ENCODE measurements at regions not wholly inside any gene's neighbourhood (a gene's known extent, or its start where the extent isn't known, plus 50 kb on each side); places are given as distances from the start of the nearest gene placed in this dataset.
"Not testable (repeated sequence)": the region's sequence is repeated elsewhere in the genome, so short reads cannot be mapped to it uniquely, and the experiment has no call there.

DNA sequence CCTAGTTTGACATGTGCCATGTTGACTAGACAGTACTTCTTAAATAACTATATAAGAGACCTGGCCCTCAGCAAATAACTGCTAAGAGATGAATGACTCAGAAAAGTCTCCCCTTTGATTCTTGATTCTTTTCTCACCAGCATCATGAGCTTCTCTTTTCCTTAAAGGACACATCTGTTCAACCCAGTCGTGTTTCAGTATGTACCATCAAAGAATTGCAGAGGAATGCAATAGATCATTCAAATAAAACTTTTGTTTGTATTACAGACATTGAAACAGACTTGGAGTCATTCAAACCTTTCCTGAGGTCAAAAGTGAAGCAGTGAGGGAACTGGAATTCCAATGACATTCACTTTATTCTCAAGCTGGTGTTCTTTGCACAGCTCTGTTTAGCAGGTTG lies 598.3 kb upstream of the GHITM start:
- intact Hi-C loops (cut with DNase I) = no loop called here

DNA sequence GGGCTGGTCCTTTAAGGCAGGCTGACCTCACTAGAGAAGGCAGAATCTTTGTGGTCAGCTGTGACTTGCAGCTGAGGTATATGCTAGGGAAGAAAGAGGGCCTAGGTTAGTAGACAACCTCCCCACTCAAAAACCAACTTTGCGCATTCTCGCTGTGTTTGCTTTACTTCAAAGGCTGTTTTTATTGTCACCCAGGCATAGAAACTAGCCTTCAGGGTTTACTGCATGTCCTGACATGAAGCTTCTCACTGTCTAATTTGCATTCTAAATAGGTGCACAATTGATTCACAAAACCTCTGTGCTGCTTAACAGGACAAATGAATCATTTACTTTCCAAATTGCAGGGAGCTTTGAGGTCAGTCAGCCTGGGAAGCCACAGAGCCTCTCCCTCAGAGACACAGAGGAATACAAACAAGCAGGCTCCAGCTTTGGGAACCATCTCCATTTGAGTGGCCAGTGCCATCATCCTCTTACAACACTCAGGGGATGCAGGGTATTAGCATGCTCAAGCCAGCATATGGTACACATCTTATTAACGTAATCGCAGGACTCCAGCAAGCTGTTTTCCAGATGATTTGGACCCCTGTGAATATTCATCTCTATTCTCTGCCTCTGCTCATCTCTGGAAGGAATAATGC lies 596.4 kb upstream of the GHITM start:
- Histone ChIP-seq H3K4me3 (no peak overlapping the region), H3K27ac (no peak overlapping the region), H3K36me3 (no peaks in the 10 kb centered on the region), H3K9me3 (no peaks in the 10 kb centered on the region), H3K27me3 (no peaks in the 10 kb centered on the region), H3K4me1 (no peaks in the 10 kb centered on the region)
- TF ChIP-seq, protein P1, sequence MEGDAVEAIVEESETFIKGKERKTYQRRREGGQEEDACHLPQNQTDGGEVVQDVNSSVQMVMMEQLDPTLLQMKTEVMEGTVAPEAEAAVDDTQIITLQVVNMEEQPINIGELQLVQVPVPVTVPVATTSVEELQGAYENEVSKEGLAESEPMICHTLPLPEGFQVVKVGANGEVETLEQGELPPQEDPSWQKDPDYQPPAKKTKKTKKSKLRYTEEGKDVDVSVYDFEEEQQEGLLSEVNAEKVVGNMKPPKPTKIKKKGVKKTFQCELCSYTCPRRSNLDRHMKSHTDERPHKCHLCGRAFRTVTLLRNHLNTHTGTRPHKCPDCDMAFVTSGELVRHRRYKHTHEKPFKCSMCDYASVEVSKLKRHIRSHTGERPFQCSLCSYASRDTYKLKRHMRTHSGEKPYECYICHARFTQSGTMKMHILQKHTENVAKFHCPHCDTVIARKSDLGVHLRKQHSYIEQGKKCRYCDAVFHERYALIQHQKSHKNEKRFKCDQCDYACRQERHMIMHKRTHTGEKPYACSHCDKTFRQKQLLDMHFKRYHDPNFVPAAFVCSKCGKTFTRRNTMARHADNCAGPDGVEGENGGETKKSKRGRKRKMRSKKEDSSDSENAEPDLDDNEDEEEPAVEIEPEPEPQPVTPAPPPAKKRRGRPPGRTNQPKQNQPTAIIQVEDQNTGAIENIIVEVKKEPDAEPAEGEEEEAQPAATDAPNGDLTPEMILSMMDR (IDR thresholded peaks at IDR 0.05) = no peak
- DNase-seq (ENCODE audit: low spot score in 2 of 2) = no peak
- intact Hi-C loops (cut with DNase I) = no loop called here

More for the DNA sequence above, 598.3 kb upstream of the GHITM start:
- no peaks in the 10 kb centered on the region for H3K4me1 ChIP-seq
- no peak for DNase-seq (ENCODE audit: low spot score in 2 of 2)
- TF ChIP-seq, protein P1 (IDR thresholded peaks at IDR 0.05) = no peak
- no peaks in the 10 kb centered on the region for H3K36me3 ChIP-seq
- H3K4me3 ChIP-seq = no peak overlapping the region
- no peaks in the 10 kb centered on the region for H3K27me3 ChIP-seq
- no peak overlapping the region for H3K27ac ChIP-seq
- H3K9me3 ChIP-seq = no peaks in the 10 kb centered on the region

DNA sequence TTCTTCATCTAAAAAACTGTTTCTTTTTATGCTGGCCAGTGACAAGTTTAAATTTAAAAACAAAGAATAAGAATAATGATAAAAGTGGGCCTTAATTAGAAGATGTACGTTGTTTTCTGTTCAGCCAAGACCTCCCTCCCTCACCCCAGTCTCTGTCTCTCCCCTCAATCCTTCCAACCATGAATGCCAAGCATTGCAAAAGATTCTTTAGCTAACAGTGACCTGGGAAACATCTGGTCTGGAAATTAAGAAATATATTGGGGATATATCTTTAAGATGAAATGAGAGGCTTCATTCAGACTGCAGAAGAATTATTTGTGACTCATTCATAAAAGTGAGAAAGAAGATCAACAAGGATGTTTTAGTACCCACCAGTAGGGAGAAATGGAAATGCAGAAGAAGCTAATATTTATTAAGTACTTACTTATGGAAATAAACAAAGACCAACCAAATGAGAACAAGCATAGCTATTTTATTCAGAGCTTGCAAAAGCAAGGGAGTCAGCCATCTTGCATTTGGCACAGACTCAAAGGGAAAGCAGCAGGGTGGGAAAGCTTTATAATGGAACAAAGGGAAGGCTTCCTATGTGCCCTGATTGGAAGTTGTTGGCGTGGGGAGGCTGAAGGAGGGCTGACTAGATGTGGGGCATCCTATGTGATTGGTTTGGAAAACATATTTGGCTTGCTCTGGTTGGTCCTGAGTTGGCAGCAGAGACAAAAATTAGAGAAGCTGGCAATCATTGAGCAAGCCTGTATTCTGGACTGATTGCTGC lies 595.4 kb upstream of the GHITM start:
- Histone ChIP-seq H3K27me3 (no peaks in the 10 kb centered on the region), H3K4me3 (no peak overlapping the region), H3K4me1 (no peaks in the 10 kb centered on the region), H3K9me3 (no peaks in the 10 kb centered on the region), H3K27ac (no peak overlapping the region), H3K36me3 (no peaks in the 10 kb centered on the region)
- no peak for DNase-seq (ENCODE audit: low spot score in 2 of 2)
- intact Hi-C loops (cut with DNase I) = no loop called here
- TF ChIP-seq, protein P1 (IDR thresholded peaks at IDR 0.05) = no peak

DNA sequence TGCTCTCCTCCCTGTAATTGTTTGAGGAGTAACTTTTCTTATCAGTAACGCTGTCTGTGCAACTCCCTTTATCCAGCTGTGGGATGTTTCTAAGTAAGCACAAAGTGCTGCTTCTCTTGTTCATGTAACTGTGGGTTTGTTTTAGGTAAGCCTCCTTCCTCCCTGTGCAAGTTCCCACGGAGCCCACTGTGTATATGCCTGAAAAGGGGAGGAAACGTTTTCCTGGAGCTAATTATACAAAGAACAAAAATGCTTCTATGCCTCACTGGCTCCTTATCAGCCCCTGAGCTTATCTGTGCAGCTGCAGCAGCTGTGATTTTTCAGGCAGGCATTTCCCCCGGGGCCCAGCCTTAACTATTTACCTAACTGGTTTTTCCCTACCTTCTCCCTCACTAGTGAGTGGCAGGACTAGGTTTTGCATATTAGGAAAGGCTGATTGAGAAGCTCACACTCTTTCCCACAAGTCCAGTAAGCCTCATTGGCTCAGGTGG lies 593.4 kb upstream of the GHITM start:
- TF ChIP-seq, protein P1 (IDR thresholded peaks at IDR 0.05) = no peak
- Histone ChIP-seq H3K27me3 (no peaks in the 10 kb centered on the region), H3K4me1 (no peaks in the 10 kb centered on the region), H3K9me3 (no peaks in the 10 kb centered on the region), H3K27ac (no peak overlapping the region), H3K36me3 (no peaks in the 10 kb centered on the region), H3K4me3 (no peak overlapping the region)
- DNase-seq (ENCODE audit: low spot score in 2 of 2) = no peak
- intact Hi-C loops (cut with DNase I) = no loop called here

DNA sequence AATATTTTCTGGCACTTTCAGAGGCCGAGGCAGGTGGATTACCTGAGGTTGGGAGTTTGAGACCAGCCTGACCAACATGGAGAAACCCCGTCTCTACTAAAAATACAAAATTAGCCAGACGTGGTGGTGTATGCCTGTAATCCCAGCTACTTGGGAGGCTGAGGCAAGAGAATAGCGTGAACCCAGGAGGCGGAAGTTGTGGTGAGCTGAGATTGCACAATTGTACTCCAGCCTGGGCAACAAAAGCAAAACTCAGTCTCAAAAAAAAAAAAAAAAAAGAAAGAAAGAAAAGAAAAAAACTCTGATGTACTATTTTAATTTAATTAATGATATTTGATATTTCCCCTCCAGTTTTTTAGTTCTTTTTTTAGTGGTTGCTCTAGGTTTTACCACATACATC lies 588.1 kb upstream of the GHITM start:
- DNase-seq (ENCODE audit: low spot score in 2 of 2); intact Hi-C loops (cut with DNase I); H3K4me1 ChIP-seq; H3K27me3 ChIP-seq; H3K9me3 ChIP-seq; H3K36me3 ChIP-seq; H3K27ac ChIP-seq; H3K4me3 ChIP-seq: not testable (repeated sequence)

DNA sequence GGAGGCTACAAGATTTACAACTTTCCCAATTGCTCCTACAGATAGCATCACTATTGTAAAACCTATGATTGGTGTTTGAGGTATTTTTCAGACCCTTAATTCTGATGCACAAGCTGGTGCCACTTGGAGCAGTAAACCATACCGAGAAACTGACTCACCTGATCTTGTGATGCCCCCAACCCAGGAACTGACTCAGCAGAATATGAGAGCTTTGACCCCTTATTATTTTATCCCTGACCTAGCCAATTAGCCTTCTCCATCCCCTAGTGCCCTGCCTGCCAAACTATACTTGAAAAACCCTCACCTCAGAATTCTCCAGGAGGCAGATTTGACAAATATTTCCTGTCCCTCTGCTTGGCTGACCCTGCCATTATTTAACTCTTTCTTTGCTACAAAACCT lies 585.9 kb upstream of the GHITM start:
- Histone ChIP-seq H3K27ac (no peak overlapping the region), H3K9me3 (no peaks in the 10 kb centered on the region), H3K4me1 (no peaks in the 10 kb centered on the region), H3K4me3 (no peak overlapping the region), H3K36me3 (no peaks in the 10 kb centered on the region), H3K27me3 (no peaks in the 10 kb centered on the region)
- TF ChIP-seq, protein P1 (IDR thresholded peaks at IDR 0.05) = no peak
- intact Hi-C loops (cut with DNase I) = no loop called here
- no peak for DNase-seq (ENCODE audit: low spot score in 2 of 2)

All from ascending aorta (tissue), 2 donors.